ENCODE measurements at regions not wholly inside any gene's neighbourhood (a gene's known extent, or its start where the extent isn't known, plus 50 kb on each side); places are given as distances from the start of the nearest gene placed in this dataset.
"Not testable (repeated sequence)": the region's sequence is repeated elsewhere in the genome, so short reads cannot be mapped to it uniquely, and the experiment has no call there.

DNA sequence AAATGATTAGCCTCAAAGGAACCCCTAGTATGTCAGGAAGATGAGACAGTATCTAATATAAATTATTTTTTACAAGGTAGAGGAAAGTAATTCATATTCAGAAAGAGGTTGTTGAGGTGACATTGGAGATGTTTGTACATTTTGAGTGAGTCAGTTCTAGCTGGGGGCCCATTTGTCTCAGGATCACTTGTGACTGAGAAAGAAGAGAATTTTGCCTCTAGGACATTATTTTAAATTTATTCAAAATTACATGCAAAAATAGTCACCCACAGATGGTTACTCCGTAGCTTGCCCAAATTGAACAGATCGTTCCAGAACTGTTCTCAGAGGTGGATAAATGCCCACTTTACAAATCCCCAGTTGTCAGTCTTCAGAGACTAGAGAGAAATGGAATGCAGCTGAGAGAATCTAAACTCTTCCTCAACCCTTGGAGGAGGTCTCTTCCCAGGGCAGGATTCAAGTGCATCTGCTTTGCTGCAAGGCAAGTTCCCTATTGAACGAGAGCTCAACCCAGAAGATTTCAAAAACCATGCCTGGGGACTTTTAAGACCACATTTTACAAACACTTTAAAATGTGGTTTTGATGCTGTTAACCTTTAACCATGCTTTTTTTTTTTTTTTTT, 987.8 kb upstream of the ADAMTS5 start:
- no peak for TF ChIP-seq CTCF (IDR thresholded peaks at IDR 0.05; ENCODE audit: insufficient read depth, missing control alignments)
- DNase-seq (ENCODE audit: insufficient read length, low spot score) (no peak), FAIRE-seq (no peak)

DNA sequence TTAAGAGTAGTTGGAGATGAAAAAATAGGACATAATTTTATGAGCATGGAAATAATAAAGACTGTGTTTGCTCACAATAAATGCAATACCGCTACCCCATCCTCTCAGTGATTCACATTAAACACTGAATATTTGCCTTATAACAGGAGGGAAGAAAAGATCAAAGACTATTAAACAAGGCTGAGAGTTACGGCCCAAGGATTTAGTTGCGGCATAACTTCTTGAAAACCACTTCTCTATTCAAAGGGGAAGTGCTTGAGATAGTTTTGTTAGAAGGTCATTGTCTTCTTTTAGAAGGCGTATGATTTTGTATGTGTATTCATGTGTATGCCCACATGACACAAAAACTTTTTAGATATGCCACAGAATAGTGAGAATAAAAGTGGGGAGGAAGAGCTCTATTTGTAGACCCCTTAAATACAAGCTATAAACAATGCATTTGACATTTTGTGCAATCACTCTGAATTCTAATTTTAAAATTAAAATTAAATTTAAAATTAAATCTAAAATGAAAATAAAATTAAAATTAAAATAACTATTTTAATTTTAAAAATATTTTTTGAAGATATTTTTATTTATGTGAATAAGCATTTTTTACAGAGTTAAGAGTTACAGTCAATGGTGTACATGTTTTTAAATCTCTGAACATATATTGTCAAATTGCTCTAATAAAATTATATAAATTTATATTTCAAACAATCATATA, 986.6 kb upstream of the ADAMTS5 start:
- TF ChIP-seq CTCF (IDR thresholded peaks at IDR 0.05; ENCODE audit: insufficient read depth, missing control alignments), result no peak
- DNase-seq (ENCODE audit: insufficient read length, low spot score), result no peak
- no peak for FAIRE-seq

- not testable (repeated sequence) for FAIRE-seq; DNase-seq (ENCODE audit: insufficient read length, low spot score)
Observed at GRCh38 chr21:27949093-27949492, 982.2 kb upstream of the ADAMTS5 start.

GRCh38 chr21:27930108-27930767, 963.4 kb upstream of the ADAMTS5 start:
- FAIRE-seq, result not testable (repeated sequence)

DNA sequence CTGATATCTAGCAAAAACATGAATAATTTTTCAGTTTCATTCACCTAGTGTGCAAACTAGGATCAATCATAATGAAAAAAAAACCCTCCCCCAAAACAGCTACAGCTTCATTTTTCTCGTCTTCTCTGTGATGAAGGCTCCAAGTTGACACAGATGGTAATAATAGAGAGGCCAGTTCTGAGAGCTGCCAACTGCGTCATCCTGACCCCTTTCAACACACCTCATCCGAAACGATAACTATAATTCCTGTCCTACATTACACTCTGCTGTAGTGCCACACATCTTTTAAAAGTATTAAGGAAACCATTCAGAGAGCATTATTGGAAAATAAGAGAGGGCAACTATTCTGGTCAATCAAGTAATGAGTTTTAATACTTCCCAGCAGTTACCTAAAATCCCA, 962.3 kb upstream of the ADAMTS5 start:
- FAIRE-seq; DNase-seq (ENCODE audit: insufficient read length, low spot score): not testable (repeated sequence)

More at GRCh38 chr21:27930108-27930767, 963.4 kb upstream of the ADAMTS5 start:
- DNase-seq (ENCODE audit: insufficient read length, low spot score), result not testable (repeated sequence)

- FAIRE-seq, result not testable (repeated sequence)
Observed at GRCh38 chr21:27928534-27929115, 961.7 kb upstream of the ADAMTS5 start.

GRCh38 chr21:27921421-27921820, 954.5 kb upstream of the ADAMTS5 start:
- not testable (repeated sequence) for FAIRE-seq; DNase-seq (ENCODE audit: insufficient read length, low spot score)

More at GRCh38 chr21:27928534-27929115, 961.7 kb upstream of the ADAMTS5 start:
- DNase-seq (ENCODE audit: insufficient read length, low spot score), result not testable (repeated sequence)

- not testable (repeated sequence) for FAIRE-seq; DNase-seq (ENCODE audit: insufficient read length, low spot score)
Observed at GRCh38 chr21:27917966-27918365, 951.1 kb upstream of the ADAMTS5 start.

- FAIRE-seq; DNase-seq (ENCODE audit: insufficient read length, low spot score): not testable (repeated sequence)
Observed at GRCh38 chr21:27916326-27916725, 949.4 kb upstream of the ADAMTS5 start.

DNA sequence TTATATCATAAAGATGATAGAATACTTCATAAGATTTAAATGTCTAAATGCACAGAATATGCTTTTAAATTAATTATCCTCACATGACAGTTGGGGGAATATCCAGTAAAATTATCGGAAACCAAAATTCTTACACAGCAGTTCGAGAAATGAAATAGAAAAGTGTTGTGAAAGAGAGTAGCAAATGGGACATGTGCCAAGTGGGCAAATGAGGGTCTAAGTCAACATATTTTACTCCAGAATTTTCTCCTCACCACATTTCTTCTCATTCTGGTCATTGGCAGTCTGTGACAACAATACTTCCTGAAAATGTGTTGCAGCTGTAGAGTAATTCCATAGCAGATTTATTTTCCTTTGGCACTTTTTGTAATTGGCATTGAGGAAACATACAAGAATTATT, 945.2 kb upstream of the ADAMTS5 start:
- DNase-seq (ENCODE audit: insufficient read length, low spot score); FAIRE-seq: not testable (repeated sequence)

- FAIRE-seq; DNase-seq (ENCODE audit: insufficient read length, low spot score): not testable (repeated sequence)
Observed at GRCh38 chr21:27909487-27909886, 942.6 kb upstream of the ADAMTS5 start.

GRCh38 chr21:27908816-27909215, 941.9 kb upstream of the ADAMTS5 start:
- not testable (repeated sequence) for FAIRE-seq; DNase-seq (ENCODE audit: insufficient read length, low spot score)

DNA sequence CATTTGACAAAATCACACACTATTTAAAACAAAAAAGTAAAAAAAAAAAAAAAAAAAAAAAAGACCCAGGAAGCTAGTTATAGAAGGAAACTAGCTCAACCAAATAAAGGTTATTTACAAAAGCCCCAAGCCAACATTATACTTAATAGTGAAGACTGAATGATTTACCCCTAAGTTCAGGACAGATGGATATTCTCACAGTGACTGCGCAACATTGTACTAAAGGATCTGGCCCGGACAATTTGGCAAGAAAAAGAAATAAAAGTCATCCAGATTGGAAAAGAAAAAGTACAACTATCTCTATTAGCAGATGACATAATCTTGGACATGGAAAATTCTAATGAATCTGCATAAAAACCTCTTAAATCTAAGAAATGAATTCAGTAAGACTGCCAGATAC, 936.0 kb upstream of the ADAMTS5 start:
- DNase-seq (ENCODE audit: insufficient read length, low spot score); FAIRE-seq: not testable (repeated sequence)

GRCh38 chr21:27893619-27894018, 926.7 kb upstream of the ADAMTS5 start:
- FAIRE-seq; DNase-seq (ENCODE audit: insufficient read length, low spot score): not testable (repeated sequence)

DNA sequence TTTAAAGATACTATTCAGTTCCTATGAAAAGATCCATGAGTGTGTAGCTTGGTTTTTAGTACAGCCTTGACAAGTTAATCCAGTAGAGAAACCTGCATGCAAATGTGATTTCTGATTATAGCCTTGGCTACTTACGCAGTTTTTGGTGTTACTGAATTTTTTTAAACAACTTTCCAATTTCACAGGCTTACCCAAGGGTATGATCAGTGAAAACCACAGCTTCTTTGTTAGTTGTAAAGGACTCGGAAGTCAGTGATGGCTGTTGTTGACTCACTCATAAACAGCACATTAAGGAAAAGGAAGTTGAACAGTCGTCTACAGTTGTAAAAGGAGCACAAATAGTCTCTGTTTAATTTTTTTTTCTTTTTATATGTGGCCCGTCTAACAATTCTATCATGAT, 924.6 kb upstream of the ADAMTS5 start:
- not testable (repeated sequence) for DNase-seq (ENCODE audit: insufficient read length, low spot score); FAIRE-seq

GRCh38 chr21:27887808-27888455, 921.0 kb upstream of the ADAMTS5 start:
- not testable (repeated sequence) for DNase-seq (ENCODE audit: insufficient read length, low spot score); FAIRE-seq

Measured in D721Med (cell line).